ACC112 (cell line): ENCODE measurements at regions not wholly inside any gene's neighbourhood (a gene's known extent, or its start where the extent isn't known, plus 50 kb on each side); places are given as distances from the start of the nearest gene placed in this dataset.
"Not testable (repeated sequence)": the region's sequence is repeated elsewhere in the genome, so short reads cannot be mapped to it uniquely, and the experiment has no call there.

Experiments used
- H2AFZ ChIP-seq: fragments of 200-600 bp; sonication (generic); one replicate; pipeline ENCODE4 v1.6.0; 2017; ENCODE audit warnings: antibody characterized with exemption, low read length; ENCODE audit not compliant: unreplicated experiment
- H3K27ac ChIP-seq: fragments of 200-600 bp; sonication (generic); 2 replicates; pipeline ENCODE4 v1.5.1; 2014; ENCODE audit warnings: low read depth, mild to moderate bottlenecking, antibody characterized with exemption, low read length, moderate library complexity
- H3K27me3 ChIP-seq: fragments of 200-600 bp; sonication (generic); 2 replicates; pipeline ENCODE4 v1.6.1; 2014; ENCODE audit warnings: mild to moderate bottlenecking, antibody characterized with exemption, low read length, moderate library complexity, mixed read lengths; ENCODE audit not compliant: insufficient read depth
- H3K36me3 ChIP-seq: fragments of 200-600 bp; sonication (generic); 2 replicates; pipeline ENCODE4 v1.6.1; 2016; ENCODE audit warnings: mild to moderate bottlenecking, antibody characterized with exemption, low read length, moderate library complexity, mixed read lengths; ENCODE audit not compliant: insufficient read depth
- H3K4me1 ChIP-seq: fragments of 200-600 bp; sonication (generic); one replicate; pipeline ENCODE4 v1.6.1; 2016; ENCODE audit warnings: low read length, mixed read lengths; ENCODE audit not compliant: insufficient read depth, unreplicated experiment, control insufficient read depth
- H3K4me3 ChIP-seq: fragments of 200-600 bp; sonication (generic); 2 replicates; pipeline ENCODE4 v1.5.1; 2014; ENCODE audit warnings: mild to moderate bottlenecking, low read depth, low read length
- H3K79me2 ChIP-seq: fragments of 200-600 bp; sonication (generic); one replicate; pipeline ENCODE4 v1.6.0; 2016; ENCODE audit warnings: low read length; ENCODE audit not compliant: control insufficient read depth, unreplicated experiment, insufficient read depth

GRCh38 chr4:109378511-109378910, 55.1 kb upstream of the SEC24B start:
- no peaks in the 10 kb centered on the region for H3K79me2 ChIP-seq
- H3K4me1 ChIP-seq: no peaks in the 10 kb centered on the region
- no peaks in the 10 kb centered on the region for H3K36me3 ChIP-seq
- peaks cover 47% of the 10 kb centered on the region for H3K27me3 ChIP-seq
- H3K27ac ChIP-seq: no peak overlapping the region
- H2AFZ ChIP-seq: no peak overlapping the region
- H3K4me3 ChIP-seq: no peak overlapping the region

- no peaks in the 10 kb centered on the region for H3K36me3 ChIP-seq
- no peaks in the 10 kb centered on the region for H3K79me2 ChIP-seq
- no peak overlapping the region for H2AFZ ChIP-seq
- no peak overlapping the region for H3K4me3 ChIP-seq
- H3K27me3 ChIP-seq: peaks cover 51% of the 10 kb centered on the region
- H3K4me1 ChIP-seq: no peaks in the 10 kb centered on the region
- H3K27ac ChIP-seq: no peak overlapping the region
Measured at GRCh38 chr4:109378076-109378475, 55.5 kb upstream of the SEC24B start.

GRCh38 chr4:109375778-109376414, 57.7 kb upstream of the SEC24B start:
- no peak overlapping the region for H3K27ac ChIP-seq
- no peak overlapping the region for H2AFZ ChIP-seq
- H3K4me3 ChIP-seq: no peak overlapping the region
- H3K27me3 ChIP-seq: peaks cover 68% of the 10 kb centered on the region
- H3K79me2 ChIP-seq: no peaks in the 10 kb centered on the region
- no peaks in the 10 kb centered on the region for H3K4me1 ChIP-seq
- no peaks in the 10 kb centered on the region for H3K36me3 ChIP-seq

- Histone ChIP-seq H2AFZ (no peak overlapping the region), H3K4me3 (no peak overlapping the region), H3K36me3 (no peaks in the 10 kb centered on the region)
Measured at GRCh38 chr4:109368661-109369060, 65.0 kb upstream of the SEC24B start.

GRCh38 chr4:109365939-109366338, 63.5 kb upstream of the COL25A1 start:
- Histone ChIP-seq H3K36me3 (no peaks in the 10 kb centered on the region), H3K79me2 (no peaks in the 10 kb centered on the region), H3K27me3 (peaks cover 34% of the 10 kb centered on the region), H2AFZ (no peak overlapping the region), H3K4me3 (no peak overlapping the region), H3K4me1 (no peaks in the 10 kb centered on the region), H3K27ac (no peak overlapping the region)

More at GRCh38 chr4:109368661-109369060, 65.0 kb upstream of the SEC24B start:
- Histone ChIP-seq H3K27ac (no peak overlapping the region), H3K79me2 (no peaks in the 10 kb centered on the region), H3K27me3 (peaks cover 54% of the 10 kb centered on the region), H3K4me1 (no peaks in the 10 kb centered on the region)

- H3K27me3 ChIP-seq: peaks cover 34% of the 10 kb centered on the region
- not testable (repeated sequence) for H3K79me2 ChIP-seq, H3K27ac ChIP-seq, H3K4me1 ChIP-seq, H3K4me3 ChIP-seq, H2AFZ ChIP-seq, H3K36me3 ChIP-seq
Measured at GRCh38 chr4:109365297-109365696, 62.8 kb upstream of the COL25A1 start.

GRCh38 chr4:109359040-109359646, 56.7 kb upstream of the COL25A1 start:
- Histone ChIP-seq H3K79me2 (no peaks in the 10 kb centered on the region), H3K36me3 (no peaks in the 10 kb centered on the region), H2AFZ (no peak overlapping the region), H3K27me3 (peaks cover 5% of the 10 kb centered on the region), H3K4me1 (no peaks in the 10 kb centered on the region), H3K27ac (no peak overlapping the region), H3K4me3 (no peak overlapping the region)

- Histone ChIP-seq H3K36me3 (no peaks in the 10 kb centered on the region), H3K4me1 (no peaks in the 10 kb centered on the region), H3K4me3 (no peak overlapping the region), H3K27me3 (peaks cover 14% of the 10 kb centered on the region), H2AFZ (no peak overlapping the region), H3K79me2 (no peaks in the 10 kb centered on the region), H3K27ac (no peak overlapping the region)
Measured at GRCh38 chr4:109355835-109356234, 53.4 kb upstream of the COL25A1 start.

GRCh38 chr4:109352941-109353340, 50.5 kb upstream of the COL25A1 start:
- peaks cover 14% of the 10 kb centered on the region for H3K27me3 ChIP-seq
- no peaks in the 10 kb centered on the region for H3K4me1 ChIP-seq
- no peak overlapping the region for H3K27ac ChIP-seq
- H2AFZ ChIP-seq: no peak overlapping the region
- H3K79me2 ChIP-seq: no peaks in the 10 kb centered on the region
- no peak overlapping the region for H3K4me3 ChIP-seq
- H3K36me3 ChIP-seq: no peaks in the 10 kb centered on the region
